GM19467 (cell line): ENCODE measurements at regions not wholly inside any gene's neighbourhood (a gene's known extent, or its start where the extent isn't known, plus 50 kb on each side); places are given as distances from the start of the nearest gene placed in this dataset.

Experiments
- ATAC-seq: cut with Tn5 transposase; IDR thresholded peaks from one replicate; pipeline ENCODE4 v1.9.1; 2021; ENCODE audit warnings: mild to moderate bottlenecking, moderate library complexity; ENCODE audit not compliant: unreplicated experiment

- no peak for ATAC-seq
Measured at GRCh38 chr2:67689651-67690050, 292.5 kb downstream of the ETAA1 start.

GRCh38 chr2:67694445-67694844 lies 297.3 kb downstream of the ETAA1 start:
- no peak for ATAC-seq

- ATAC-seq = no peak
Measured at GRCh38 chr2:67701011-67701410, 303.9 kb downstream of the ETAA1 start.

GRCh38 chr2:67702284-67702683 lies 305.2 kb downstream of the ETAA1 start:
- no peak for ATAC-seq

- no peak for ATAC-seq
Measured at GRCh38 chr2:67702937-67703336, 305.8 kb downstream of the ETAA1 start.

GRCh38 chr2:67706082-67706481 lies 308.9 kb downstream of the ETAA1 start:
- no peak for ATAC-seq

GRCh38 chr2:67707896-67708295 lies 310.8 kb downstream of the ETAA1 start:
- no peak for ATAC-seq

- ATAC-seq = no peak
Measured at GRCh38 chr2:67709835-67710234, 312.7 kb downstream of the ETAA1 start.

- no peak for ATAC-seq
Measured at GRCh38 chr2:67712484-67712883, 315.4 kb downstream of the ETAA1 start.

GRCh38 chr2:67713376-67713775 lies 316.2 kb downstream of the ETAA1 start:
- no peak for ATAC-seq

GRCh38 chr2:67716895-67717396 lies 319.8 kb downstream of the ETAA1 start:
- ATAC-seq = no peak

- no peak for ATAC-seq
Measured at GRCh38 chr2:67717692-67718091, 320.6 kb downstream of the ETAA1 start.

- no peak for ATAC-seq
Measured at GRCh38 chr2:67719351-67719750, 322.2 kb downstream of the ETAA1 start.

- ATAC-seq = no peak
Measured at GRCh38 chr2:67721516-67721915, 324.4 kb downstream of the ETAA1 start.

- ATAC-seq = no peak
Measured at GRCh38 chr2:67724261-67724660, 327.1 kb downstream of the ETAA1 start.

GRCh38 chr2:67725731-67726130 lies 328.6 kb downstream of the ETAA1 start:
- no peak for ATAC-seq

GRCh38 chr2:67726416-67726815 lies 329.3 kb downstream of the ETAA1 start:
- no peak for ATAC-seq

- no peak for ATAC-seq
Measured at GRCh38 chr2:67727131-67727530, 330.0 kb downstream of the ETAA1 start.

- ATAC-seq = no peak
Measured at GRCh38 chr2:67727623-67728022, 330.5 kb downstream of the ETAA1 start.

- no peak for ATAC-seq
Measured at GRCh38 chr2:67729474-67729873, 332.3 kb downstream of the ETAA1 start.

- no peak for ATAC-seq
Measured at GRCh38 chr2:67733517-67733916, 329.3 kb downstream of the C1D start.

GRCh38 chr2:67752199-67752598 lies 310.6 kb downstream of the C1D start:
- no peak for ATAC-seq

GRCh38 chr2:67752969-67753368 lies 309.8 kb downstream of the C1D start:
- no peak for ATAC-seq
